ENCODE measurements at regions not wholly inside any gene's neighbourhood (a gene's known extent, or its start where the extent isn't known, plus 50 kb on each side); places are given as distances from the start of the nearest gene placed in this dataset.
"Not testable (repeated sequence)": the region's sequence is repeated elsewhere in the genome, so short reads cannot be mapped to it uniquely, and the experiment has no call there.

DNA sequence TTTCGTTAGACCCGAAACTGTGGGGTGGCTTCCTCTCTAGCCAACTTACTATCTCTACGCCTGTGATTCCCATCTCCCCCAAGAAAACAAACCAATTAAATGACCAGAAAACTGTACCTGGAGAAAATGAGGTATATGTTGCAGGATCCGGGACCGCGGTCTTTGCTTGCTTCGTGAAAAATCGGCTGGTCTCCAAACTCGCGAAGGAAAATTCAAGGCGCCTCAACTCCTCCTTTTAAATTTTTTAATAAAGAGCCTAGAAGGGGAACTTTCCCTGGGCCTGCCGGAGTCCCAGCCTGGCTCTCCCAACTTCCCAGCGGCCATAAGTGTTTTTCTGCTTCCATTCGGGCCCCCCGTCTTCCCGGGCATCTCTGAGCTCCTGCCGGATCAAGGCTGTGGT is 463.7 kb upstream of the ZNG1F start:
- H3K4me3 ChIP-seq (replicated peaks; ENCODE audit: low read depth, low read length); DNase-seq (ENCODE audit: extremely low read depth, low read depth): not testable (repeated sequence)

DNA sequence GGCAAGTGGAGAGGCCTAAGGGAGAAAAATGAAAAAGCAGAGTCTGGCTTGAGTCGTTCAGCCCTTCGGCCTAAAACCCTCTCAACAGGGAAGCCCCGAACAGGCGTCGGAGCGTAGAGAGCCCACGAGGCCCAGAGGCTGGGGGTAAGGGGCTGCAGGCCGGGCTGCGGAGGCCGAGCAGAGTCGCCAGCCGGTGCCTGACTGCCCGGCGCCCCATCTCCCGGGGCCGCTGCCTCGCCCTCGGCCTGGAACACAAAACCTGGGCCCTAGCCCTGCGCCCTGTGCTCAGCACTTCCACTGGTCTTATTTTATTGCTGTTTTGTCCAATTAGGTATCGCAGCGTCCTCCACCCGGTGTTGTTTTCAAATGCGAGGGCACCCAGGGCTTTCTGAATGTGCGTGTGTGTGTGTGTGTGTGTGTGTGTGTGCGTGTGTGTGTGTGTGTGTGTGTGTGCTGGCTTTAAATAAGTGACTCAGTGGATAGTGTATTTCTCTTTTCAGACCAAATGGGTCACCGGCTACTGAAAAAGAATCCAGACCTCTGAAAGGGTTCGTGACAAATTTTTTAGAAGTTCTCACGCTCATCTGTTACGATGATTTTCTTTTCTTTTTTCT is 463.1 kb upstream of the ZNG1F start:
- not testable (repeated sequence) for H3K4me3 ChIP-seq (replicated peaks; ENCODE audit: low read depth, low read length); DNase-seq (ENCODE audit: extremely low read depth, low read depth)

DNA sequence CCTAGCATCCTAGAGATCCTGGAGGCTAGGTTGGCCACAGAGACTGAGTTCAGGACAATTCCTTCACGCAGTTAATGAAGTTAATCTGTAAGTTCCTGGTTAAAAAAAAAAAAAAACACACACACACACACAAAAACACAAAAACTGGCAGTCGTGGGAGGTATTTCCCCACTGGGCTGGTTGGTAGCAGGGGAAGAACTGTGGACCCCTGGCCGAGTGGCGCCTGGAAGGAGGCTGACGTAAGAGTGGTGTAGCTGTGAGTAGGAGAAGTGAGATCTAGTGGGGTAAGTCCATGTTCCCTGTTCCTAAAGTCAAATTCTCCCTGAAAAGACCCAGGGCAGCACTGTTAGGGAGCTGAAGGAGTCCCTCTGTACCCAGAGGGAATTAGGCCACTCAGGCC is 461.0 kb upstream of the ZNG1F start:
- H3K4me3 ChIP-seq (replicated peaks; ENCODE audit: low read depth, low read length); DNase-seq (ENCODE audit: extremely low read depth, low read depth): not testable (repeated sequence)

DNA sequence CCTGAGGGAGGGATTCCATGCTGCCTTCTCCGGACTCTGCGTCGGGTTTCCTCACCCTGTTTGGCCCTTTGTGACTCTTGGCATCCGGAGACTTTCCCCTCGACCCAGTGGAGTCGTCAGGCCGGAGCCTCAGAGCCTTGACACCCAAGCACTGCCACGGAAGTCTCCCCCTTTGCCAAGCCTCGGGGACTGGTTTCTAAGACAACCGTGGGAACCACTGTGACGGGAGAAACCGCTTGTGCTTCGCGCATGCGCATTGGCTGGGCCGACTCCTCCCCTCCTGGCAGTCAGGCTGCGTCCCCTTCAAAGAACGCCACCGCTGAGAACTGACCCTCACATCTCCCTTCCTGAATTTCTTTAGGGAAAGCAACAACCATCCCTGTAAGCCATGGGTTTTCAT is 459.4 kb upstream of the ZNG1F start:
- H3K4me3 ChIP-seq (replicated peaks; ENCODE audit: low read depth, low read length); DNase-seq (ENCODE audit: extremely low read depth, low read depth): not testable (repeated sequence)

GRCh38 chr9:41646246-41646645 is 457.1 kb upstream of the ZNG1F start:
- not testable (repeated sequence) for H3K4me3 ChIP-seq (replicated peaks; ENCODE audit: low read depth, low read length); DNase-seq (ENCODE audit: extremely low read depth, low read depth)

DNA sequence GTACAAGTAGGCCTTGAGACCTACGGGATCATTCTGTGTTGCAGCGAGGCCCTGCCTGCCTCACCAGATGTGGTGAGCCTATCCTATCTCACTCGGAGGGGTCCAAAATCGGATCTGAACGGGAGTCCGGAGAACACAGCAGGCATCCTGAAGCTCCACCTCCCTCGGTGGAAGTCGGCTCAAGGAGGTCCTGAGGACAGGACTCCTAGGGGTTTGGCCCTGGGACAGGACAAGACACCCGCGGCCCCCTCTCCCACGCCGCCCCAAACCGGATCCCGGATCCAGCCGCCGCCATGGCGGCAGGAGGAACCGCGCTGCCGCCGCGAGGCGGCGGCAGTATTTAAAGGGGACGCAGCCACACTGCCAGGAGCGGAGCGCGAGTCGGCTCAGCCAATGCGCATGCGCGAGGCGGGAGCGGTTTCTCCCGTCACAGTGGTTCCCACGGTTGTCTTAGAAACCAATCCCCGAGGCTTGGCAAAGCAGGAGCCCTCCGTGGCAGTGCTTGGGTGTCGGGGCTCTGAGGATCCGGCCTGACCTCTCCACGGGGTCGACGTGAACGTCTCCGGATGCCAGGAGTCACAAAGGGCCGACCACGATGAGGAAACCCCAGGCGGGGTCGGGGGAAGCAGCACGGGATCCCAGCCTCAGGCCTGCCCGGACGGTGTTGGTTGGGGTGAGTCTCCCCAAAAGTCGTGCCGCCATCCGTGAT is 454.6 kb upstream of the ZNG1F start:
- peak overlapping the region; percentile 33 for H3K4me3 ChIP-seq (replicated peaks; ENCODE audit: low read depth, low read length)
- peak; percentile 11 for DNase-seq (ENCODE audit: extremely low read depth, low read depth)

DNA sequence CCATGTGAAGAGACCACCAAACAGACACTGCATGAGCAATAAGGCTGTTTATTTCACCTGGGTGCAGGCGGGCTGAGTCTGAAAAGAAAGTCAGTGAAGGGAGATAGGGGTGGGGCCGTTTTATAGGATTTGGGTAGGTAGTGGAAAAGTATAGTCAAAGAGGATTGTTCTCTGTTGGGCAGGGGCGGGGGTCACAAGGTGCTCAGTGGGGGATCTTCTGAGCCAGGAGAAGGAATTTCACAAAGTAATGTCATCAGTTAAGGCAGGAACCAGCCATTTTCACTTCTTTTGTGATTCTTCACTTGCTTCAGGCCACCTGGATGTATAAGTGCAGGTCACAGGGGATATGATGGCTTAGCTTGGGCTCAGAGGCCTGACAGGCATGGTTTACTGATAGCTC is 444.6 kb upstream of the ZNG1F start:
- DNase-seq (ENCODE audit: extremely low read depth, low read depth); H3K4me3 ChIP-seq (replicated peaks; ENCODE audit: low read depth, low read length): not testable (repeated sequence)

GRCh38 chr9:41623666-41624065 is 434.5 kb upstream of the ZNG1F start:
- DNase-seq (ENCODE audit: extremely low read depth, low read depth); H3K4me3 ChIP-seq (replicated peaks; ENCODE audit: low read depth, low read length): not testable (repeated sequence)

- DNase-seq (ENCODE audit: extremely low read depth, low read depth); H3K4me3 ChIP-seq (replicated peaks; ENCODE audit: low read depth, low read length): not testable (repeated sequence)
Observed at GRCh38 chr9:41619254-41619653, 430.1 kb upstream of the ZNG1F start.

DNA sequence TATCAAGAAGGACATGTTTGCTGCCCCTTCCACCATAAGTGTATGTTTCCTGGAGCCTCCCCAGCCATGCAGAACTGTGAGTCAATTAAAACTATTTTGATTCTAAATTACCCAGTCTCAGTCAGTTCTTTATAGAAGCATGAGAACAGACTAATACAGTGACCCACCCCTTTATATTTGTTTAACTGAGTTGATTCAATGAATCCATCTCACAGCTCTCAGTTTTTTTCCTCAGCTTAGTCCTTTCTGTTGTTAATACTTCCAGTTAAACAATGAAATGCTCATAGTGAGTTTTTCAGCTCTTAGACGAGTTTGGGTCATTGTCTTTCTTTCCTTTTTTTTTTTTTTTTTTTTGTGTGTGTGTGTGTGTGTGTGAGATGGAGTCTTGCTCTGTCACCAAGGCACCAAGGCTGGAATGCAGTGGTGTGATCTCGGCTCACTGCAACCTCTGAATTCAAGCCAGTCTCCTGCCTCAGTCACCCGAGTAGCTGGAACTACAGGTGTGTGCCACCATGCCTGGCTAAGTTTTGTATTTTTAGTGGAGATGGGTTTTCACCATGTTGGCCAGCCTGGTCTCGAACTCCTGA is 417.9 kb upstream of the ZNG1F start:
- H3K4me3 ChIP-seq (replicated peaks; ENCODE audit: low read depth, low read length): not testable (repeated sequence)

GRCh38 chr9:41565572-41565971 is 376.5 kb upstream of the ZNG1F start:
- not testable (repeated sequence) for H3K4me3 ChIP-seq (replicated peaks; ENCODE audit: low read depth, low read length); DNase-seq (ENCODE audit: extremely low read depth, low read depth)

More for the DNA sequence above, 417.9 kb upstream of the ZNG1F start:
- not testable (repeated sequence) for DNase-seq (ENCODE audit: extremely low read depth, low read depth)
